NCI-H82 treated with DMSO at 0.1 percent for 48 hours (cell line): ENCODE measurements at regions not wholly inside any gene's neighbourhood (a gene's known extent, or its start where the extent isn't known, plus 50 kb on each side); places are given as distances from the start of the nearest gene placed in this dataset.
"Not testable (repeated sequence)": the region's sequence is repeated elsewhere in the genome, so short reads cannot be mapped to it uniquely, and the experiment has no call there.

Experiments used
- DNase-seq: peaks from one replicate; lab custom pipeline; 2025; ENCODE audit not compliant: unreplicated experiment; lab: John Stamatoyannopoulos, UW

DNA sequence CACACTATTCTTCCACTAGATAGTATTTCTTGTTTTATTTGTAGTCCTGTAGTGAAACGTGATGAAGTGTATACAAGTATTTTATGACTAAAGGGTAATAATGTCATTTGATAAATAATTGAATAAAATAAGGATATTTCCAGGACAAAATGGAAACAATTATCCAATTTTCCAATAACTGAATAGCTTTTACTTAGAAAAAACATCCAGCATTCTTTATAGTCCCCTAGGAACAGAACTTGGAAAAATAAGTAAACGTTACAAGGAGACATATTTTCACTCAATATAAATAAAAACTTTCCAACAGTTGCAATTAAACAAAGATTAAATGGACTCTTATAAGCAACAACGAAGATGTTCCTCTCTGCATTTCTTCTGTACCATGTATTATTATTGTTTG, 566.0 kb downstream of the TMA16 start:
- DNase-seq = no peak

GRCh38 chr4:164068392-164068791, 573.9 kb downstream of the TMA16 start:
- DNase-seq = no peak

DNA sequence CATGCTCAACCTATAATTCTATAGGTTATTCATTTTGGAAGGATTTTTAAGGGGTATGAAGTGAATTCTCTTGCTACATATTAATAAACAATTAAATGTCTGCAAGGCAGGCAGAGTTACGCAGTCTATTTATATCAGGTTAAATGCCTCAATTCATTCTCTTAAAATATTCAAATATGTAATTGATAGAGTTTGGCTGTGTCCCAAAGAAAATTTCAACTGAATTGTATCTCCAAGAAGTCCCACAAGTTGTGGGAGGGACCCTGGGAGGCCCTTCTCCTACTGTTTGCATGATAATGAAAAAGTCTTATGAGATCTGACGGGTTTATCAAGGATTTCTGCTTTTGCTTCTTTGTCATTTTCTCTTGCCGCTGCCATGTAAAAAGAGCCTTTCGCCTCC, 576.1 kb downstream of the TMA16 start:
- DNase-seq = no peak

DNA sequence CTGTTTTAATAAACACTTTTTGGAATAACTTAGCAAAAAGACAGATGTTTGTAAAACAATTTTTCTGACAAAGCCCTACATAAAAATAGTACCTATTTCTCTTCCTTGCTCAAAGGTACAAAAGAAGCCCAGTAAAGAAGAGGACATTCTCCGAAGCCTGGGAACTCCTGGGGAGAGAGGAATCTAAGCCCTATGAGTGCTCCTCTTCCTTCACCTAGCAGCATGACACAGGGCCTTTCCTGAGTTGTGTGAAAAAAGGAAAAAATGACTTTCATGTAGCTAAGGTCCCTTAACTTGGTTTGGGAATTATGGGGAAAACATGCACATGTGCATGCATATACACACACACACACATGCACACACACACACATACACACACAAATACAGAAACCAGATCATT, 586.9 kb downstream of the TMA16 start:
- DNase-seq = no peak

DNA sequence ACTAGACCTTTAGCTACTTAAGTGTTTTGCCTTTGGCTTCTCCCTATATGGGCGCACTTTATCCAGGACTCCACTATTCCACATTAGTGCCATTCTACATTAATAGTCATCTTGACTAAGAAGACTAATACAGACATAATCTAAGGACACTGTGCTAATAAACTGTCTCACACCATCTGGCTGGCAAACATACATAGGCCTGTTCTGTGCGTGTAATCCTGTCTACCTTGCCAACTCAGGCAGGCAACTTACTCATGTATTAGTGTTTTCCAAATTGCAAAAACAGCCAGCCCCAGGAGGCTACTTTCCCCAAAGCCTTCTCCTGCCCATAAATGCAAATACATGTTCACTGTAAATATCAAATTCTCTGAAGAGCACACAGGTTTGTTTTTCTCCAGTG, 587.3 kb downstream of the TMA16 start:
- peak; percentile 27 for DNase-seq

GRCh38 chr4:164087733-164088132, 593.2 kb downstream of the TMA16 start:
- DNase-seq = no peak

DNA sequence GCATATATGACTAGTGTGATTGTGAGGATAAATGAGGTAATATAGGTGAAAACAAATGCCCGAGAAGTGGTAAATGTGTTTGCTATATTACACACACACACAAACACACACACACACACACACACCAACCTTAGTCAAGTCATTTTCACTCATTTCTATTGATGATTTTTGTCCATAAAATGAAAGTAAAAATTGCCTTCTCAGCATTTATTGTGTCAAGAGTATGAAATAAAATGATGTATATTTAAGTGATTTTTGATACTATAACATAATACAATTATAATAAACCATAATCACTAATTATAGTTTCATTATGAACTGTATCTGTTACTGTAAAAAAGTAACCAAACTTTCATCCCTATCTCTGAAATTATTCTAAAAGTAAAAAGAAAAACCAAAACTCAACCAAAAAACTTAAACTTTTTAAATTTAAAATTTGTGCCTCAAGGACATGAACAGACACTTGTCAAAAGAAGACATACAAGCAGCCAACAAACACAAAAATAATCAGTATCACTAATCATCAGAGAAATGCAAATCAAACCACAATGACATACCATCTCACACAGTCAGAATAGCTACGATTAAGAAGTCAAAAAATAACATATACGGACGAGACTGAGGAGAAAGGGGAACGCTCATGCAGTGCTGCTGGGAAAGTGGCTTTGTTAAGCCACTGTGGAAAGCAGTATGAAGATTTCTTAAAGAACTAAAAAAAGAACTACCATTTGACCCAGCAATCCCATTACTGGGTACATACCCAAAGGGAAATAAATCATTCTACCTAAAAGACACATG, 601.0 kb downstream of the TMA16 start:
- DNase-seq = no peak

DNA sequence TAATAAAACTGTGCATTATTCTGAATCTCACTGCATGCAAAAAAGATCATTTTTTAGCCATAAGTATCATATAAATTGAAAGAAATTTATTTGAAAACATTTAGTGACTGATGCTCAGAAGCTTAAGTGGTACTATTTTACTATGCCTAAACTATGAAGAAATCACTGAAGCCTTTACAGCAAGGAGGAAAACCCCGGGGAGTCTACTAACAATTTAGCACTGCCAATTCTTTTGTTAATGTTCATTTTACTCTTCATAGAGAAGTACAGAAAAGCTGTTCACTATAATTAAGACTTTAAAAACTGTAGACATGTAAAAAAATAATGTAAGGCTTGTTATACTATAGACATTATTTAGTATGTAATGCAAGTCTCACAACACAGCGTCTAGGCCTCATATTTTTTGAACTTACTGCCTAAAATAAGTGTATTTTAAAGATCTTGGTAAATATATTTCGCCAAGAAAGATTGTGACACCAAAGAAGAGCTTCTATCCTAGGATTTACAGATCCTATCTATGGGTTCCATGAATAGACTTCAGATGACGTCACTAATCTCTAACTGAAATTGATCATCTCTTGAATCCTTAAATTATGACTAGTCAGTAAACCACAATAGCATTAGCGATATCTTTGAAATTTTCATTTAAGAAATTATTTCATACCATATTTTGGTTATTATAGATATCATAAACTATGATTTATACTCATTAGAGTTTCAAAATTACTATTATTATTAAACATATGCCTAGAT, 602.5 kb downstream of the TMA16 start:
- DNase-seq = no peak

DNA sequence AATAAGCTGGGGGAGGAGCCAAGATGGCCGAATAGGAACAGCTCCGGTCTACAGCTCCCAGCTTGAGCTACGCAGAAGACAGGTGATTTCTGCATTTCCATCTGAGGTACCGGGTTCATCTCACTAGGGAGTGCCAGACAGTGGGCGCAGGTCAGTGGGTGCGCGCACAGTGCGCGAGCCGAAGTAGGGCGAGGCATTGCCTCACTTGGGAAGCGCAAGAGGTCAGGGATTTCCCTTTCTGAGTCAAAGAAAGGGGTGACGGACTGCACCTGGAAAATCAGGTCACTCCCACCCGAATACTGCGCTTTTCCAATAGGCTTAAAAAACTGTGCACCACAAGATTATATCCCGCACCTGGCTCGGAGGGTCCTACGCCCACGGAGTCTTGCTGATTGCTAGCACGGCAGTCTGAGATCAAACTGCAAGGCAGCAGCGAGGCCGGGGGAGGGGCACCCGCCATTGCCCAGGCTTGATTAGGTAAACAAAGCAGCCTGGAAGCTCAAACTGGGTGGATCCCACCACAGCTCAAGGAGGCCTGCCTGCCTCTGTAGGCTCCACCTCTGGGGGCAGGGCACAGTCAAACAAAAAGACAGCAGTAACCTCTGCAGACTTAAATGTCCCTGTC, 606.4 kb downstream of the TMA16 start:
- not testable (repeated sequence) for DNase-seq

- DNase-seq = no peak
Observed at GRCh38 chr4:164108971-164109370, 614.5 kb downstream of the TMA16 start.

- DNase-seq = no peak
Observed at GRCh38 chr4:164109503-164109902, 615.0 kb downstream of the TMA16 start.

DNA sequence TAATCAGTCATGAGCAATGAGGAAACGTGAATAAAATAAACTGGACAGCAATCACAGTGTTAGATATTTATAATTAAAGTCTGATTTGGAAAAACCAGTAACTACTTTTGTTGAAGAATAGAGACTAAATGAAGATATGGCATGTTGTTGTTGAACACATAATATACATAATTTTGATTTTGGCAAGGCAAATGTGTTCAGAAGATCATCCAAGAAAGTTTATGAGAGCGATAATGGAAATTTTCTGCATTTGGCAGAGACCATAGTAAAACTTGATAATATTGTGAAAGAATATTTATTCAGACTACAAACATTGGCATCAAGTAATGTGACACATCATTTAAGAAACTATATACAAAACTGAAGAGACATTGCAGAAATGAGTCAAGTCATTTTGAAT, 620.7 kb downstream of the TMA16 start:
- DNase-seq = no peak

DNA sequence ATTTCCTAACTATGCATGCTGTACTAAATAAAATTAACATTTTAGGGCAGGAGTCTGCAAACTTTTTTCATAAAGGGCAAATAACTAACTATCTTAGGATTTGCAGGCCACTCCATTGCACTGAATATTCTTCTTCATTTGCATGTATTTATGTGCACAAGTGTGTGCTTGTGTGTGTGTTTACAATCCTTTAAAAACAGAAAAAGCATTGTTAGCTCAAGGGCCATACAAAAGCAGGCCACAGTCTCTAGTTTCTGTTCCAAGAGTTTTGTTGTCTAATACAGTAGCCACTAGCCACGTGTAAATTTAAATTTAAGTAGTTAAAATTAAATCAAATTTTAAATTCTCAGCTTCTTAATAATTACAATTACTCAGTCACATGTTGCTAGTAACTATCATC, 621.8 kb downstream of the TMA16 start:
- DNase-seq = no peak

DNA sequence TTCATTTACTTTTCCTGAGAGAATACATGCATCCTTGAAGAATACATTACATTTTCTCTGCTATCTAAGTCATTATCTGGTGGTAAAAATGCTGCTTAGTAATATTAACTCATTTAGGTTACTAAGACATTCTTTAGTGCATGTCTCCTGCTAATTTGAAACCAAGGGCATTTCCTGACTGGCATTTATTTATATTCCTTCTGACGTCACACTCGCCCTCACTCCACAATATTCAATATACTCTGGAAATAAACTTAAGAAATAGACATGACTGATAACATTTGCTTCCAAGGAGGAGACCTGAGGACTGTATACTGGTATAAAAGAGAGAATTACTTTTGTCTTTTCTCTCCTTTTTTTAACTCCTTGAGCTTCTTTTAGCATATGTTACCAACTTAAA, 619.5 kb upstream of the SMIM31 start:
- no peak for DNase-seq

- no peak for DNase-seq
Observed at GRCh38 chr4:164136180-164136616, 617.7 kb upstream of the SMIM31 start.

DNA sequence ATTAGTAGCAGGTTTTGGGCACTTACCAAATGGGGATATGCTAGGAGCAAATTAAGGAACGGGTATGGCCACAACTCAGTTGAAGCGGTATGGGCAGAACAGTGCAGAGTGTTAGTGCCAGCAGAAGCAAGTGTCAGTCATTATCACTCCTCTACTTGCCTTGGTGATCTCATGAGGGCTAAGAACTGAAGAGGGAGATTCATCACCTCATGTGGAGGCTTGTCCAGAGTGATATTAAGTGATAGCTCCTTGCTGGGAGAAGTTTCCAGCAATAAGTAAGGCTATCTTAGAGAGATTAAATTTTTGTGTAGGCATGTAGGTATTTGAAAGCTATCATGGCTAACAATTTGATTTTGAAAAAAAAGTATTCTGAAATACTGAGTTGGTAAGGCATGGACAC, 615.4 kb upstream of the SMIM31 start:
- DNase-seq = no peak

GRCh38 chr4:164139291-164139690, 614.6 kb upstream of the SMIM31 start:
- no peak for DNase-seq

- not testable (repeated sequence) for DNase-seq
Observed at GRCh38 chr4:164141755-164142375, 612.1 kb upstream of the SMIM31 start.

DNA sequence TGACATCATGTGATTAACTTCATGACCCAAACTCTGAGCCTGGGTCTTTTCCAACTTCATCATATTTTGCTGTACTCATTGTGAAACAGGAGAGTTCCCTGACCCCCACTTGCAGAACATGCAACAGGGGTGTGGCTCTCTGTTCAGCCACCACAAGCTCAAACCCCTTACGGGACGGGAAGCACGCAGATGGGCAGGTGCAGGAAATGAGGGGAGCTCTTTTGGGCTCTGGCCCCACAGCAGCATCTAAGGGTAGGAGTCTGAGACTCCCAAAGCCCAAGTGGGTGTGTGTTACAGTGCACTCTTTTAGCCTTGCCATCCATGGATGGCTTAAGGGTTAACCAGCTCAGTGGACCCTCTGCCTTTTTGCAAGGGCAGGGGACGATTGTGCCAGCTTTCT, 599.5 kb upstream of the SMIM31 start:
- no peak for DNase-seq

GRCh38 chr4:164169591-164169990, 584.3 kb upstream of the SMIM31 start:
- DNase-seq = no peak

DNA sequence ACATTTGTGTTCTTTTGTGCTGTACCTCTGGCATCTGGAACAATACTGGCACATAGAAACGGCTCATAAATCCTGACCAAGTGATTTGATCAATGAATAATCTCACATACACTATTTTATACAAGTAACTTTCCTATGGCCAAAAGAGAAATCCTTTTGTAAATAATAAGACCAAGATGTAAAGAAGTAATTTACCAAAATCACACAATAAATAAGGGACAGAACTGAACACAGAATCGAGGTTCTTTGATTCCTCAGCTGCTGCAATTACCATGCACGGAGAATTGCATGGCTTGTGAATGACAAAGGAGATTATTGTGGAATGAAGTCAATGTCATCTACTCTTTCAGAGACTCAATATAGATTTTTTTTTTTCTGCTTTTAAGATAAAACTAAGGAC, 576.8 kb upstream of the SMIM31 start:
- DNase-seq = no peak

DNA sequence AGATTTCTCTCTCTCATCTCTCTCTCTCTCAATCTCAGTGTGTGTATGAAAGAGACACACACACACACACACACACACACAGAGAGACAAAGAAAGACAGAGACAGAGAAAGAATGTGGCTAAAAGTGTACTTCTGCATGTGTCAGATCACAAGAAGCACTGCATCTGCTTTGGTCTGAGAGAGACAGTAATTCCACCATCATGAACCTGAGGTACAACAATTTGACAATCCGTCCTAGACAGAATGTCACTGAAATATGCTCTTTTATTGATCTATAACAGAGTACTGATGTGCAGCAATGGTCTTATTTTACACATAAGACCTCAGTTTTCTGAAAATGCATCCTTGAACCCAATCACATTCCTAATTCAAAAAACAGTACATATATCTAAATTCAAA, 576.2 kb upstream of the SMIM31 start:
- no peak for DNase-seq
